ENCODE measurements at regions not wholly inside any gene's neighbourhood (a gene's known extent, or its start where the extent isn't known, plus 50 kb on each side); places are given as distances from the start of the nearest gene placed in this dataset.

DNA sequence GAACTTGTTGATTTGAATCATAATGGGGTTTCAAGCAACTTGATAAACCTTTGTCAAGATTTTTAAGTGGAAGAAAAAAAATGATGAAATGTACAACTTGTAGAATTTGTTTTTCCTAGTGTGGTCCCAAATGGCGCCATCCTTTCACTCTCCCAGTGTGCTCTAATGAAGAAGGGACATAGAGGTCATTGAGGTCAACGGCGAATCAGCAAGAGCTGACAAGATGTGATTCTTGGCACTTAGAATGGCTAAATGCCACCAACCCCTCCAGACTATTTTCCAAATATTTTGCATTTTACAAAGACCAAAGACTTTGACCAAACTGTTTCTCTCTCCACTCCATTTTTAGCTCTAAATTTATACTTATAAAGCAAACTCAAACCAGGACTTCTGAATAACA, 320.2 kb upstream of the MME start:
- Histone ChIP-seq H3K4me3 (ENCODE audit: insufficient read depth, low read depth, low read length) (no peak overlapping the region), H3K9me3 (ENCODE audit: insufficient read depth, low read depth, low read length) (no peaks in the 10 kb centered on the region), H3K4me1 (ENCODE audit: insufficient read depth, low read length) (no peaks in the 10 kb centered on the region), H3K36me3 (ENCODE audit: insufficient read depth, low read length) (no peaks in the 10 kb centered on the region), H3K9ac (ENCODE audit: low read length) (no peak overlapping the region), H4K20me1 (ENCODE audit: insufficient read depth, low read length) (no peaks in the 10 kb centered on the region), H2AFZ (ENCODE audit: low read depth, low read length) (no peak overlapping the region), H3K79me2 (ENCODE audit: insufficient read depth, low read length) (no peaks in the 10 kb centered on the region), H3K27ac (ENCODE audit: low read depth, low read length) (no peak overlapping the region), H3K4me2 (ENCODE audit: low read length) (no peak overlapping the region), H3K27me3 (ENCODE audit: insufficient read depth, low read length) (no peaks in the 10 kb centered on the region)
- Mint-ChIP-seq H3K4me1 (ENCODE audit: low read depth, unreplicated experiment) (peaks cover 6% of the 10 kb centered on the region), H3K36me3 (ENCODE audit: low read depth, unreplicated experiment) (no peaks in the 10 kb centered on the region), H3K4me3 (ENCODE audit: unreplicated experiment) (no peak overlapping the region), H3K27me3 (ENCODE audit: low read depth, unreplicated experiment) (no peaks in the 10 kb centered on the region), H3K27ac (ENCODE audit: unreplicated experiment) (no peak overlapping the region), H3K9me3 (ENCODE audit: unreplicated experiment) (no peaks in the 10 kb centered on the region)
- DNase-seq (ENCODE audit: low read depth) (no peak), FAIRE-seq (no peak)
- TF ChIP-seq, protein P1, sequence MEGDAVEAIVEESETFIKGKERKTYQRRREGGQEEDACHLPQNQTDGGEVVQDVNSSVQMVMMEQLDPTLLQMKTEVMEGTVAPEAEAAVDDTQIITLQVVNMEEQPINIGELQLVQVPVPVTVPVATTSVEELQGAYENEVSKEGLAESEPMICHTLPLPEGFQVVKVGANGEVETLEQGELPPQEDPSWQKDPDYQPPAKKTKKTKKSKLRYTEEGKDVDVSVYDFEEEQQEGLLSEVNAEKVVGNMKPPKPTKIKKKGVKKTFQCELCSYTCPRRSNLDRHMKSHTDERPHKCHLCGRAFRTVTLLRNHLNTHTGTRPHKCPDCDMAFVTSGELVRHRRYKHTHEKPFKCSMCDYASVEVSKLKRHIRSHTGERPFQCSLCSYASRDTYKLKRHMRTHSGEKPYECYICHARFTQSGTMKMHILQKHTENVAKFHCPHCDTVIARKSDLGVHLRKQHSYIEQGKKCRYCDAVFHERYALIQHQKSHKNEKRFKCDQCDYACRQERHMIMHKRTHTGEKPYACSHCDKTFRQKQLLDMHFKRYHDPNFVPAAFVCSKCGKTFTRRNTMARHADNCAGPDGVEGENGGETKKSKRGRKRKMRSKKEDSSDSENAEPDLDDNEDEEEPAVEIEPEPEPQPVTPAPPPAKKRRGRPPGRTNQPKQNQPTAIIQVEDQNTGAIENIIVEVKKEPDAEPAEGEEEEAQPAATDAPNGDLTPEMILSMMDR (IDR thresholded peaks at IDR 0.05; ENCODE audit: insufficient read depth, low read depth, low read length): no peak
- no peak for TF ChIP-seq EZH2 (IDR thresholded peaks at IDR 0.05; ENCODE audit: insufficient read depth, low read length)

DNA sequence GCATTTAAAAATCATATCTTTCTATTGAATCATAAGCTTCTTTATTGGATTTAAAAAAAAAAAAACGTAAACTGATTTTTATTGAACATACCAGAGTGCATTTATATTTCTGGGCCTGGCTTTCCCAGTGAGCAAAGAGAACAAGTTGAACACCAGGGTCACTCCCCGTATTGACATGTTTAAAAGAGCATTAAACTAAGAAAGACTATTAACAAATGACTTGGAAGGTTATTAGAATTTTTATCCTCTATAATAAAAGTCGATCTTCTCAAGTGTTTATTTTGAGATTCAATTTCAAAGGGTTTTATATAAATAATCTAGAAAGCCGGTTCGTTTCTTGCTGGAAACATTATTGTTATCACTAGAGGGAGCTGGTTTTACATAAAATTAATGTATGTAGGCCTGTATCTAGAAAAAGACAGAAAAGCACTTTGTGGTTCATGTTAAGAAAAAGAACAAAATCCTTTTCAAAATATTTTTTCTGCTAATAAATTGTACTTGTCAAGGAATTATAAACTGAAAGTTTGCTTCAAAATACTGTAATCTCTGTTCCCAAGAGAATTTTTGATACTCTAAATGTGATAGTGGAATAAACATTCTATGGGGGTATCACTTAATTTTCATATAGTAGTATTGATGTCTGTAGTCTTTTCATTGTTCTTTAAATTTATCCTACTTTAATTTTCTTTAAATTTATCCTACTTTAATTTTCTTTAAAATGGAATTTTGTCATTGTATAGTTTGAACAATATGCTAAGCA, 321.8 kb upstream of the MME start:
- H3K27ac Mint-ChIP-seq (ENCODE audit: unreplicated experiment): no peak overlapping the region
- Histone ChIP-seq H2AFZ (ENCODE audit: low read depth, low read length) (no peak overlapping the region), H3K9ac (ENCODE audit: low read length) (no peak overlapping the region), H3K9me3 (ENCODE audit: insufficient read depth, low read depth, low read length) (no peaks in the 10 kb centered on the region), H3K4me3 (ENCODE audit: insufficient read depth, low read depth, low read length) (no peak overlapping the region), H4K20me1 (ENCODE audit: insufficient read depth, low read length) (no peaks in the 10 kb centered on the region), H3K4me2 (ENCODE audit: low read length) (no peak overlapping the region), H3K27ac (ENCODE audit: low read depth, low read length) (no peak overlapping the region), H3K36me3 (ENCODE audit: insufficient read depth, low read length) (no peaks in the 10 kb centered on the region), H3K4me1 (ENCODE audit: insufficient read depth, low read length) (no peaks in the 10 kb centered on the region), H3K27me3 (ENCODE audit: insufficient read depth, low read length) (no peaks in the 10 kb centered on the region), H3K79me2 (ENCODE audit: insufficient read depth, low read length) (no peaks in the 10 kb centered on the region)
- DNase-seq (ENCODE audit: low read depth): peak; percentile 8
- no peak for FAIRE-seq
- no peaks in the 10 kb centered on the region for H3K27me3 Mint-ChIP-seq (ENCODE audit: low read depth, unreplicated experiment)
- no peaks in the 10 kb centered on the region for H3K9me3 Mint-ChIP-seq (ENCODE audit: unreplicated experiment)
- H3K4me1 Mint-ChIP-seq (ENCODE audit: low read depth, unreplicated experiment): peaks cover 6% of the 10 kb centered on the region
- H3K36me3 Mint-ChIP-seq (ENCODE audit: low read depth, unreplicated experiment): no peaks in the 10 kb centered on the region
- TF ChIP-seq EZH2 (IDR thresholded peaks at IDR 0.05; ENCODE audit: insufficient read depth, low read length): no peak
- TF ChIP-seq, protein P1 (IDR thresholded peaks at IDR 0.05; ENCODE audit: insufficient read depth, low read depth, low read length): peak; percentile 45
- no peak overlapping the region for H3K4me3 Mint-ChIP-seq (ENCODE audit: unreplicated experiment)

DNA sequence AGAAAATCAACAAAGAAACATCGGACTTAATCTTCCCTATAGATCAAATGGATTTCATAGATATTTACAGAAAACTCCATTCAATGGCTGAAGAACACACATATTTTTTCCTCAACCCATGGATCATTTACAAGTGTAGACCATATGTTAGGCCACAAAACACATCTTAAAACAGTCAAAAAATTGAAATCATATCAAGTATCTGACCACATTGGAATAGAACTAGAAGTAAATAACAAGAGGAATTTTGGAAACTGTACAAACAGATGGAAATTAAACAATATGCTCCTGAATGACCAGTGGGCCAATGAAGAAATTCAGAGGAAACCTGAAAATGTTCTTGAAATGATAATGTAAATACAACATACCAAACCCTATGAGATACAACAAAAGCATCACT, 323.1 kb upstream of the GPR149 start:
- FAIRE-seq (no peak), DNase-seq (ENCODE audit: low read depth) (no peak)
- no peaks in the 10 kb centered on the region for H3K27me3 ChIP-seq (ENCODE audit: insufficient read depth, low read length)
- Mint-ChIP-seq H3K27ac (ENCODE audit: unreplicated experiment) (no peak overlapping the region), H3K36me3 (ENCODE audit: low read depth, unreplicated experiment) (no peaks in the 10 kb centered on the region), H3K9me3 (ENCODE audit: unreplicated experiment) (no peaks in the 10 kb centered on the region), H3K4me3 (ENCODE audit: unreplicated experiment) (no peak overlapping the region), H3K4me1 (ENCODE audit: low read depth, unreplicated experiment) (no peaks in the 10 kb centered on the region), H3K27me3 (ENCODE audit: low read depth, unreplicated experiment) (no peaks in the 10 kb centered on the region)
- H3K27ac ChIP-seq (ENCODE audit: low read depth, low read length): no peak overlapping the region
- no peaks in the 10 kb centered on the region for H3K79me2 ChIP-seq (ENCODE audit: insufficient read depth, low read length)
- no peaks in the 10 kb centered on the region for H3K4me1 ChIP-seq (ENCODE audit: insufficient read depth, low read length)
- no peak overlapping the region for H3K4me3 ChIP-seq (ENCODE audit: insufficient read depth, low read depth, low read length)
- TF ChIP-seq, protein P1 (IDR thresholded peaks at IDR 0.05; ENCODE audit: insufficient read depth, low read depth, low read length): no peak
- no peak for TF ChIP-seq EZH2 (IDR thresholded peaks at IDR 0.05; ENCODE audit: insufficient read depth, low read length)
- H4K20me1 ChIP-seq (ENCODE audit: insufficient read depth, low read length): no peaks in the 10 kb centered on the region
- H3K9ac ChIP-seq (ENCODE audit: low read length): no peak overlapping the region
- H3K9me3 ChIP-seq (ENCODE audit: insufficient read depth, low read depth, low read length): no peaks in the 10 kb centered on the region
- H2AFZ ChIP-seq (ENCODE audit: low read depth, low read length): no peak overlapping the region
- H3K36me3 ChIP-seq (ENCODE audit: insufficient read depth, low read length): no peaks in the 10 kb centered on the region
- no peak overlapping the region for H3K4me2 ChIP-seq (ENCODE audit: low read length)

Measured in astrocyte (in vitro differentiated cells and primary cell).